Cardiac muscle cell (in vitro differentiated cells and primary cell): ENCODE measurements at regions not wholly inside any gene's neighbourhood (a gene's known extent, or its start where the extent isn't known, plus 50 kb on each side); places are given as distances from the start of the nearest gene placed in this dataset.

ENCODE experiments used
- DNase-seq, 2 donors: peaks; one replicate each; pipeline versions ENCODE4 v3.0.0 to v3.0.0-alpha.2; 2010 to 2017; ENCODE audit warnings: low read depth in 1 of 2, low spot score in 1 of 2
- H3K27ac ChIP-seq: fragments of 200-600 bp; sonication (generic); 2 replicates; pipeline ENCODE4 v1.5.1; 2016
- H3K27me3 ChIP-seq: fragments of 200-600 bp; sonication (generic); 2 replicates; pipeline ENCODE4 v1.6.0; 2016; ENCODE audit warnings: control low read depth
- H3K36me3 ChIP-seq: fragments of 200-600 bp; sonication (generic); 2 replicates; pipeline ENCODE4 v1.5.1; 2016; ENCODE audit warnings: control low read depth
- H3K4me1 ChIP-seq: fragments of 200-600 bp; sonication (generic); 2 replicates; pipeline ENCODE4 v1.8.1; 2017; ENCODE audit warnings: low read depth, mild to moderate bottlenecking, mixed run types
- H3K4me3 ChIP-seq: fragments of 200-600 bp; sonication (generic); 2 replicates; pipeline ENCODE4 v1.5.1; 2016; ENCODE audit warnings: mild to moderate bottlenecking
- H3K9me3 ChIP-seq: fragments of 200-600 bp; sonication (generic); 2 replicates; pipeline ENCODE4 v1.5.1; 2017; ENCODE audit warnings: low read depth, mild to moderate bottlenecking, control low read depth
- CTCF ChIP-seq: IDR thresholded peaks from 2 replicates; pipeline ENCODE4 v1.5.1; 2012; ENCODE audit warnings: low read depth, mild to moderate bottlenecking, low read length

DNA sequence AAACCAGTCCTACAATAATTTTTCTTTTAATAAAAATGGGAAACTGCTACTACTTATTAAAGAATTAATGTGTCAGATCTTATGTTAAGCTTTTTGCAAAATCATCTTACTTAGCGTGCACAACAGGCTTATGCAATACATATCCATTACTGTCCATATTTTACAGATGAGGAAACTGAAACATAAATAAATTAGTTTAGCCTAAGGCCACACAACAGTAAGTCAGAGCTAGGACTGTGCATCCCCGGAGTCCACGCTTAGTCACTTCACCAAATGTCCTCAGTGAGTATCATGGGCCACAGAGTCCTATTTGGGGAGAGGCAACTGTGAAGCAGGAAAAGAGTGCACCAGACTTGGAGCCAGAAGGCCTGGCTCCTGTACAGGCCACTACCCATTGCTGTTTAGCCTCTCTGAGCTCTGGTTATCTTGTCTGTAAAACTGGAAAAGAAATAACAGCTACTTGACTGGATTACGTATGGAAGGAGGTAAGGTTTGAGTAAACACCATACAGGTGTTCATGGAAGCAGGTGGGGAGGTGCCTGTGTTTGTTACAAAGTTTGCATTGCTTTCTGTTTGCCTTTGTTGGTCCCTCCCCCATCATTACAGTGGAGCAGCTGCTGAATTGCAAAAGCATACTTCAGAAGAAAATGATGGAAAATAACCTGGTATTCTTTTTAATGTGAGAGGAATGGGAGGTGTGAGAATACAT is 192.8 kb downstream of the FCRL5 start:
- TF ChIP-seq CTCF, result no peak
- H3K27ac ChIP-seq, result no peak overlapping the region
- no peaks in the 10 kb centered on the region for H3K27me3 ChIP-seq
- H3K9me3 ChIP-seq, result no peaks in the 10 kb centered on the region
- no peaks in the 10 kb centered on the region for H3K4me1 ChIP-seq
- no peak overlapping the region for H3K4me3 ChIP-seq
- H3K36me3 ChIP-seq, result no peaks in the 10 kb centered on the region
- no peak for DNase-seq

- Histone ChIP-seq H3K36me3 (no peaks in the 10 kb centered on the region), H3K27me3 (no peaks in the 10 kb centered on the region), H3K27ac (no peak overlapping the region), H3K9me3 (no peaks in the 10 kb centered on the region), H3K4me3 (no peak overlapping the region), H3K4me1 (no peaks in the 10 kb centered on the region)
- DNase-seq, result no peak
- TF ChIP-seq CTCF, result no peak
These were observed 195.2 kb downstream of the FCRL5 start for GRCh38 chr1:157357111-157357510.

DNA sequence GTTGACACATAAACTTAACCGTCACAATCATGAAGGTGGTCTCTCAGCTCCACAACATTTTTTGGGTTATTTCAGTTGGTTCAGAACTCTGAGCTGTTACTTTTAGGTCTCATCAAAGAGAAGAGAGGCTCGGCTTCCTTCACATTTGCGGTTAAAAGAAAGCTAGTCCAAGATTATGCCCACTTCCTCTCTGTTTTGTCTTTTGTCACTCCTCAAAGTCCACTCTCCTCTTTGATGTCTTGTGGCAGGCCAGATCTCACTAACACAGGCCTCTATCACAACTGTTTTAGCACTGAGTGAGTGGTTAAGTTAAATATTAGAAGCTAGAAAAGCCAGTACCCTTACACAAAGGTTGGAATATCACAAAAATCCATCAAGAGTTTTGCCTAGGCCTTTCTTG is 195.7 kb downstream of the FCRL5 start:
- Histone ChIP-seq H3K4me3 (no peak overlapping the region), H3K27ac (no peak overlapping the region), H3K9me3 (no peaks in the 10 kb centered on the region), H3K27me3 (no peaks in the 10 kb centered on the region), H3K36me3 (no peaks in the 10 kb centered on the region), H3K4me1 (no peaks in the 10 kb centered on the region)
- no peak for DNase-seq
- TF ChIP-seq CTCF, result no peak

DNA sequence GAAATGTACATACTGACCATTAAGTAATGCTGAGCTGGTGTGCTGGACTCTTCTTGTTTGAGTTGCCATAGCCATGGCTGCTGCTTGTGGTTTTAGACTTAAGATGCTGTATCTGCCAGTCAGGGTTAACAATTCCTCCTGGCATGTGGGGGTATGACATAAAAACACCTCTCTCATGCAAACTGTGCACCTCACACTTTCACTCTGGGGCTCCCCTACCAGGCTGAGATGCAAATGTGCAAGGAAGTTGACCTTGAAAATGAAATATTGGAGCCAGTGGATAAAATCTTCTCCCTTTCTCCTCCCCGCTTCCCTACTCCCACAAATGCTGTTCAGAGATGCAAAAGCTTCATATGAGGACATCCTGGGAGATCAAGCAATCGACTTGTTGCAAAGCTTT is 198.8 kb downstream of the FCRL5 start:
- Histone ChIP-seq H3K27me3 (no peaks in the 10 kb centered on the region), H3K27ac (no peak overlapping the region), H3K4me3 (no peak overlapping the region), H3K36me3 (no peaks in the 10 kb centered on the region), H3K4me1 (no peaks in the 10 kb centered on the region), H3K9me3 (no peaks in the 10 kb centered on the region)
- no peak for DNase-seq
- no peak for TF ChIP-seq CTCF

GRCh38 chr1:157352817-157353408 is 199.4 kb downstream of the FCRL5 start:
- DNase-seq, result no peak
- H3K27ac ChIP-seq, result no peak overlapping the region

More at GRCh38 chr1:157352817-157353408, 199.4 kb downstream of the FCRL5 start:
- no peaks in the 10 kb centered on the region for H3K4me1 ChIP-seq
- H3K27me3 ChIP-seq, result no peaks in the 10 kb centered on the region
- no peak overlapping the region for H3K4me3 ChIP-seq
- no peaks in the 10 kb centered on the region for H3K36me3 ChIP-seq
- no peak for TF ChIP-seq CTCF
- no peaks in the 10 kb centered on the region for H3K9me3 ChIP-seq
